ENCODE measurements at regions not wholly inside any gene's neighbourhood (a gene's known extent, or its start where the extent isn't known, plus 50 kb on each side); places are given as distances from the start of the nearest gene placed in this dataset.
A peak's percentile ranks its signal among the peaks of the same experiment; 100 is the strongest.

GRCh38 chr1:29454616-29455380, 218.5 kb downstream of the PTPRU start:
- DNase-seq, result no peak

- DNase-seq, result peak; percentile 36
Measured at GRCh38 chr1:29453502-29454240, 217.3 kb downstream of the PTPRU start.

- no peak for DNase-seq
Measured at GRCh38 chr1:29452463-29453230, 216.3 kb downstream of the PTPRU start.

GRCh38 chr1:29451368-29451892, 215.1 kb downstream of the PTPRU start:
- DNase-seq, result no peak

GRCh38 chr1:29450591-29450990, 214.3 kb downstream of the PTPRU start:
- DNase-seq, result no peak

- DNase-seq, result no peak
Measured at GRCh38 chr1:29448456-29449235, 212.3 kb downstream of the PTPRU start.

- no peak for DNase-seq
Measured at GRCh38 chr1:29447368-29447767, 211.0 kb downstream of the PTPRU start.

GRCh38 chr1:29444782-29445729, 208.7 kb downstream of the PTPRU start:
- no peak for DNase-seq

- DNase-seq, result no peak
Measured at GRCh38 chr1:29444081-29444715, 207.9 kb downstream of the PTPRU start.

- DNase-seq, result no peak
Measured at GRCh38 chr1:29441916-29442668, 205.8 kb downstream of the PTPRU start.

- DNase-seq, result no peak
Measured at GRCh38 chr1:29439615-29440014, 203.3 kb downstream of the PTPRU start.

GRCh38 chr1:29438991-29439390, 202.7 kb downstream of the PTPRU start:
- DNase-seq, result no peak

- DNase-seq, result no peak
Measured at GRCh38 chr1:29437946-29438345, 201.6 kb downstream of the PTPRU start.

- no peak for DNase-seq
Measured at GRCh38 chr1:29436181-29436785, 200.0 kb downstream of the PTPRU start.

GRCh38 chr1:29433830-29434229, 197.5 kb downstream of the PTPRU start:
- no peak for DNase-seq

- DNase-seq, result no peak
Measured at GRCh38 chr1:29431138-29431537, 194.8 kb downstream of the PTPRU start.

GRCh38 chr1:29429656-29430055, 193.3 kb downstream of the PTPRU start:
- DNase-seq, result no peak

GRCh38 chr1:29428997-29429396, 192.7 kb downstream of the PTPRU start:
- DNase-seq, result no peak

GRCh38 chr1:29428280-29428615, 191.9 kb downstream of the PTPRU start:
- no peak for DNase-seq
